H1 (cell line): ENCODE measurements at regions not wholly inside any gene's neighbourhood (a gene's known extent, or its start where the extent isn't known, plus 50 kb on each side); places are given as distances from the start of the nearest gene placed in this dataset.

Experiments
- KDM5A ChIP-seq: fragments of 200-600 bp; IDR thresholded peaks from 2 replicates; pipeline ENCODE4 v1.7.1; 2012; ENCODE audit warnings: mild to moderate bottlenecking, low read length, inconsistent platforms, mixed read lengths
- SIN3A ChIP-seq, 2 experiments: IDR thresholded peaks in 1 of 2; conservative IDR thresholded peaks in 1 of 2; 2 replicates each; pipeline ENCODE4 v1.6.1; 2011 to 2012; ENCODE audit warnings: low read length in 2 of 2, improper control_type of control experiment in 1 of 2, low read depth in 1 of 2, mild to moderate bottlenecking in 1 of 2

- TF ChIP-seq SIN3A (conservative IDR thresholded peaks at IDR 0.05 in 1 of 2, IDR thresholded peaks at IDR 0.05 in 1 of 2; ENCODE audit: low read depth in 1 of 2, low read length in 2 of 2) (no peak), KDM5A (no peak)
Measured at GRCh38 chr4:19366916-19367315, 884.8 kb upstream of the SLIT2 start (continued).
